GM19397 (cell line): ENCODE measurements at regions not wholly inside any gene's neighbourhood (a gene's known extent, or its start where the extent isn't known, plus 50 kb on each side); places are given as distances from the start of the nearest gene placed in this dataset.
"Not testable (repeated sequence)": the region's sequence is repeated elsewhere in the genome, so short reads cannot be mapped to it uniquely, and the experiment has no call there.

Experiments
- ATAC-seq: cut with Tn5 transposase; IDR thresholded peaks from one replicate; pipeline ENCODE4 v1.9.1; 2021; ENCODE audit warnings: mild to moderate bottlenecking, moderate library complexity; ENCODE audit not compliant: unreplicated experiment

DNA sequence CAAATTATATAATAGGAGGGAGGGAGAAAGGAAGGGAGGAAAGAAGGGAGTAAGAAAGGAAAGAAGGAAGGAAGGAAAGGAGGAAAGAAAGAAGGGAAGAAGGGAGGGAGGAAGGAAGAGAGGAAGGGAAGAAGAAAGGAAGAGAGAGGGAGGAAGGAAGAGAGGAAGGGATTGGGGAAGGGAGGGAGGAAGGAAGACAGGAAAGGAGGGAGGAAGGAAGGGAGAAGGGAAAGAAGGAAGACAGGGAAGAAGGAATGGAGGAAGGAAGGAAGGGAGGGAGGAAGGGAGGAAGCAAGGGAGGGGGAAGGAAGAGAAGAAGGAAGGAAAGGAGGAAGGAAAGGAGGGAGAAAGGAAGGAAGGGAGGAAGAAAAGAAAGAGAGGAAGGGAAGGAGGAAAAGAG is 660.5 kb downstream of the EPM2A start:
- ATAC-seq, result no peak

DNA sequence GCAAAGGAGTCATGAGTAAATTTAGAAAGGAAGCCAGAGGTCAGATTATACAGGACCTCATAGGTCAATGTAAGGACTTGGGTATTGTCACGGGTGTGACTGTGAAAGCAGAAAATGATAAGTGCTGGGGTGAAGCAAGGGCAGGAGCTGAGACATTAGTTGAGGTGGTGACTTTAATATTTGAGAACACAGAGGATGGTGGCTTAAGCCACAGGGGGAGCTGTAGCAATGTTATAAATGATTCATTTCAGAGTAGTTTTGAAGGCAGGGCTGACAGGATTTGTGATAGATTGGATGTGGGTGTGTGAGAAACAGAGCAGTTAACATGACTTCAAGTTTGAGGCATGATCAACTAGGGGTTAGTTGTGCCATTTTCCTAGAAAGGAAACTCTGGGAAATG is 659.9 kb downstream of the EPM2A start:
- ATAC-seq, result no peak

- ATAC-seq, result no peak
These were observed 659.0 kb downstream of the EPM2A start for GRCh38 chr6:145076115-145076841.

GRCh38 chr6:145077382-145077781 is 657.9 kb downstream of the EPM2A start:
- no peak for ATAC-seq

GRCh38 chr6:145080651-145081050 is 654.7 kb downstream of the EPM2A start:
- ATAC-seq, result no peak

DNA sequence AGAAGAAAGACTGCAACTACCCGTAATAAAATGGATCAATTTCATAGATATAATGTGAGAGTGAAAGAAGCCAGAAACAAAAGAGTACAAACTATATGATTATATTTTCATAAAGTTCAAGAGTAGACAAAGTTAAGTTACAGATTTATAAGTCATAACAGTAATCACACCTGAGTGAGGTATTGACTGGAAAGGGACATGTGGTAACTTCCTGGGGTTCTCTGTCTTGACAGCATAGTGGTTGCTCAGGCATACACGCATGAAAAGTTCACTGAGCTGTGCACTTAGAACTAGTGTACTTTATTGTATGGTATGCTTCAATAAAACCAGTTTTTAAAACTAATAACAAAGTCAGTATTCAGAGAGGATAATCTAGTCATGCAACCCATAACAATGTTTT is 653.6 kb downstream of the EPM2A start:
- no peak for ATAC-seq

- no peak for ATAC-seq
These were observed 653.0 kb downstream of the EPM2A start for GRCh38 chr6:145082359-145082758.

GRCh38 chr6:145086197-145086596 is 649.1 kb downstream of the EPM2A start:
- no peak for ATAC-seq

DNA sequence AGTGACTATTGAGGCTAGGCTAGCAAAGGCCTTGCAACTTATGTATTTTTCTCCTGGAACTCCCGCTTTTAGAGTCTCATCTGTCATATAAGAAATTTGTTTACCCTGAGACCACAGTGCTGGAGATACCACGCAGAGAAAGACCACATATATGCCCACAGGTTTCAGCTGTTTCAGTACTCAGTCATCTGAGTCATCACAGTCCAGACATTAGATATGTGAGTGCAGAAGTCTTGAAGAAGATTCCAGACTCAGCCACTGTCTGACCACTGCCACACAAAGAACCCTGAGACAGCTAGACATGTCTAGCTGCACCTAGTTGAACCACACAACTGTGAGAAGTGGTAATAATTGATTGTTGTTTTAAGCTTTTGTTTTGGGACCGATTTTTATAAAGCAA is 648.3 kb downstream of the EPM2A start:
- no peak for ATAC-seq

DNA sequence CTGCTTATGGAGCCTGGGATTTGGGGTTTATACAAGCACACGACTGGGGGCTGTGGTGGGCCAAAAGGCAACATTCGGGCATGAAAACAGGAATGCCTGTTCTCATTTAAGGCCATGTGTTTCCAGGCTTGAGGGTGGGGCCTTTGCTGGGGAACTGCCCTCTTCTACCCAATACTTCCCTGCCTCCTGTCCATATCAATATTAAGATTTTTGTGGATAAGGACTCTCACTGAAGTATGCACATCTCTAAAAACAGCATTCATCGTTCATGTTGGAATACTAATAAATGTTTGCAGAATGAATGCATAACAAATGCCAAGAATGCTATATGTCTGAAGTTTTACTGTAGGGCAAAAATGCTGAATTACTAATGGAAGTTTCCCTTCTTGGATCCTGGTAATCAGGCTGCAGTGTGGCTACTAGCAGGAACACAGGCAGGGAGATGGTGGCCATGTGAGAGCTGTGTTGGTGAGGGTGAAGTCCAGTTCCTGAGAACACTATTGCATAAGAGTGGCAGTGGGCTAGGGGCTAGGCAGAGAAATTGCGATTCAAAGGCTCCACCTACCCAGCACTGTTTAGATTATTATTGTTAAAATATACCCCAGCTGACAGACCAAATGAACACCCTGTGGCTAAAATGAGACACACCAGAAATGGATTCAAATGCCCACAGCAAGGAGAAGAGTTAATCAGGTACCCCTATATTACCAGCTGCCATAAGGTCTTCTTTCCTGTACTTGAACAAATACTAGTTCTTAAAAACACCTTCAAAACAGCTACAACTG is 644.3 kb downstream of the EPM2A start:
- no peak for ATAC-seq

- ATAC-seq, result no peak
These were observed 643.7 kb downstream of the EPM2A start for GRCh38 chr6:145091586-145092142.

DNA sequence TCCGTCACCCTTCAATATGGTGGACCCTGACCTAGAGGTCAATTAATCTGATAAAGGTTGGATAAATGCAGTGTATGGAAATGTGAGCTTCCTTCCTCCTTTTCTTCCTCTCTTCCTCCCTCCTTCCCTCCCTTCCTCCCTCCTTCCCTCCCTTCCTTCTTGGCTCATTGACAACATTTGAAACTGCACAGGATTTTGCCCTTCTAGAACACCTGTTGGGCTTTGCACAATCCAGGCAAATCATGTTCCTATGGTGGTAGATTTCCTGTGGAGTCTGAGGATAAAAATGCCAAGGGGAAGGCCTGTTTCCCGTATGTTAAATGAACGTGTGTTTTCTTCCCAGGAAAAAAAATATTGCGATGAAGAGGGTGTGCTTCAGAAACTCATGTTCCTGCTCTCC is 642.8 kb downstream of the EPM2A start:
- ATAC-seq, result no peak

GRCh38 chr6:145093226-145093625 is 642.1 kb downstream of the EPM2A start:
- no peak for ATAC-seq

DNA sequence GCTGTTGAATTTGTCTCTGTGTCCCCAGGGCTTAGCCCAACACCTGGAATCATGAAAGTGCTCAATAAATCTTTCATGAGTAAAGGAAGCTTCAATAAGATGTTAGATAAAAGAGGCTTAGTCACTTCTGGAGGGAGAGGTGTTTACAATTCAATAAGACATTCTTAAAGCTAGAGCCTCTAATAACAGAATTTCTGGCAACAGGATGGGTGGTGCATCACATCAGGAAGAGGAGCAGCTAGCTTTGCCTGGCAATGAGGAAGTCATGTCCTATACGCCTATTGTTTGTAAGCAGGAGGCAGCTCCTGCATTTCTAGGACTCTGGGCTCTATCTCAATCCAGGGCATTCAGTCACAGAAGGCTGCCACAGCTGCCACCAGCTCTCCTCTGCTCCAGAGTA is 638.5 kb downstream of the EPM2A start:
- ATAC-seq, result no peak

GRCh38 chr6:145098127-145098526 is 637.2 kb downstream of the EPM2A start:
- not testable (repeated sequence) for ATAC-seq

GRCh38 chr6:145099713-145100112 is 635.6 kb downstream of the EPM2A start:
- ATAC-seq, result no peak

GRCh38 chr6:145110109-145110508 is 625.2 kb downstream of the EPM2A start:
- no peak for ATAC-seq

DNA sequence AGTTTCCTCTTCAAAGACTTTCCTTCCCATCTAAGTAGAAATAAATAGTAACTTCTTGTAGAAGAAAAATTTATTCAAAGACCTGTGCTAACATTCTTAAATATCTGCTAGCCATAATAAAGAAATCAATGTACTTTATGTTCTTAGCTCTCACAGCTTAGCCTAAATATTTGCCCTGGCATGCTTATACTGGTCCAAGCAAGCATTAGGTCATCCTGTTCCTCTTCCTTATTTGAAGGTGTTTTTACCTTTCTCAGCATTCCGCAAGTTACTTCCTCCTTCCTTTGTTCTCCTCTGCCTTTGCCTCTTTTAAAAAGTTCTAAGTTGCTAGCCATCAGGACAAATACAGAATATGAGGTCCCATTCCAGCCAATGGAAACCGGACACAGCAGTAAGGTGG is 623.9 kb downstream of the EPM2A start:
- not testable (repeated sequence) for ATAC-seq

- no peak for ATAC-seq
These were observed 622.6 kb downstream of the EPM2A start for GRCh38 chr6:145112711-145113148.

- ATAC-seq, result no peak
These were observed 619.7 kb downstream of the EPM2A start for GRCh38 chr6:145115638-145116037.

DNA sequence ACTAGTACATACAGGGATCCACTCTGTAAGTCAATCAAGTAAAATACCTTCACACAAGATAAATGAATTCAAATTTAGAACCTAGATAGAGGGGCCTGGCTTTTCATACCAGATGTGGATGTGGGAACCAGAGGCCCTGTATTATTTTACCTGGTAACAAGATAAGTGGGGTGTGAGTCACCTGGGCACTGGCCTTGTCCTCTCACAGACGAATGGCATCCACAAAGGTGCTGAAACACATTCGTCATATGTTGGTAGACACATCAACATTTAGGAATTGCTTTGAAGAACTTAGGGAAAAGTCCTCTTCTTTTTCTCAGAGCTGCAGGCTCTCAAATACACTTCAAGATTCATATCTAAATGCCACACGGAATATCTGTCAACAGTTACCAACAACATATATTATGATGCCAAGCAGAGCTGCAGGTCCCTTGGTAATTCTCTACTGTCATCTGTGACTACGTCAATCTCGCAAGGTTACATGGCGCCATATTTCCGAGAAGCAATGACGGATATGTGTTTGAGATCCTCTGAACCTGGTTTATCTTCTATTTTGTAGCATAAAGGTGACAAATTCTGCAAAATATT is 618.6 kb downstream of the EPM2A start:
- ATAC-seq, result no peak

DNA sequence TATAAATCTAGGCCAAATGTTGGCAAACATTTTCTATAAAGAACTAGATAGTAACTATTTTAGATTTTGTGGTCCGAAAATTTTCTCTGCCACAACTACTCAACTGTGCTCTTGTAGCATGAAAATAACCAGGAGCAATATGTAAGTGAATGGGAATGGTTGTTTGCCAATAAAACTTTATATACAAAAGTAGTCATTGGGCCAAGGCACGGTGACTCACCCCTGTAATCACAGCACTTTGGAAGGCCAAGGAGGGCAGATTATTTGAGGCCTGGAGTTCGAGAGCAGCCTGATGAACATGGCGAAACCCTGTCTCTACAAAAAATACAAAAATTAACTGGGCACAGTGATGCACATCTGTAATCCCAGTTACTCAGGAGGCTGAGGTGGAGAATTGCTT is 617.1 kb downstream of the EPM2A start:
- ATAC-seq, result no peak
